HG03460 (cell line): ENCODE measurements at regions not wholly inside any gene's neighbourhood (a gene's known extent, or its start where the extent isn't known, plus 50 kb on each side); places are given as distances from the start of the nearest gene placed in this dataset.

Experiments used
- ATAC-seq: cut with Tn5 transposase; IDR thresholded peaks from one replicate; pipeline ENCODE4 v1.9.1; 2021; ENCODE audit not compliant: unreplicated experiment

DNA sequence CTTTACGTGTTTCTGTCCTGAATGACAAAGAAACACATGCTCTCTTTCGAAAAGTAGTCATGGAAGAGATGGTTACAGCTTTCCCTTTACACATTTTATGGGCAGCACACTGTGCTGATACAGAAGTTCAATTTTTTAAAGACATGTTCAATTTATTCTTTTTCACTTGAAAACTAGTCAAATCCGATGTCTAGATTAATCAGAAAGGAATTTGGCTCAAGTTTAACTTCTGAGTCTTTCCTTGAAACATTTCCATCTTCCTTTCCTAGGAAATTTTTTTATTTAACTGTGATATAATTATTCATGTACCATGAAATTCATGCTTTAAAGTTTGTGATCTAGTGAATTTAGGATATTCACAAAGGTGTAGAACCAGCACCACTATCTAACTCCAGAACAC, 360.1 kb downstream of the TNS3 start:
- no peak for ATAC-seq

DNA sequence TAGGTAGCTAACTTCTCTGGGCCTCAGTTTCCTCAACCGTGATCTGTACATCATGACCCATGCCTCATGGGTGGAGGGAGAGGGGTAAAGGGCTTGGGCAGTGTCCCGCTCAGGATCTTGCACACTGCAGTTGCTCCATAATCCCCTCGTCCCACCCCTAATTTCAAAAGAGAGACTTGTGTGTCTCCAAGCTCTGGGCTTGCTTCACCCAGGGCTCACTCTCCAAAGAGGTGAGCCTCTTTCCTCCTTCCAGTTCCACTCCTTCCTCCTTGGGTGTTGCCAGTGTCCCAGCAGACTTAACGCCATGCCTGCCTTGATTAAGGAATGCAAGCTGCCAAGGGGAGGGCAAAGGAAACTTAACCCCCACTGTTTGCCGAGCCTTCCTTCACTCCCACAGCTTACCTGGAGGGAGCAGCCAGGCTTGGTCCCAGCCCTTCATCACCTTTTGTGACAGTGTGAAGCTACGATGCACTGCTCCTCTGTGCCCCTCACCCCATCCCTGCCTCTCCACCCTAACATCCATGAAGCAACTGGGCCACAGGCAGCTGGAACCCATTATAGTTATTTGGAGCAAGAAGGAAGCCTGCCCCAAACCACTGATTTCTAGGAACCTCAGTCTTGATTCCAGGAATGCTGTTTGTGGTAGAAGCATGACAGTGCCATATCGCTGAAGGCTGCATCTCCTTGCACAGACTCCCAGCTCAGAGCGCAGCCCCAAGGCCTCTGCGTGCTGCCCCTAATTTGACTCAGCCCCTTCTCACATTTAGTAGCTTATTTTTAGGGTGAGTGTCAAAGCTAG, 363.3 kb downstream of the TNS3 start:
- ATAC-seq: no peak

DNA sequence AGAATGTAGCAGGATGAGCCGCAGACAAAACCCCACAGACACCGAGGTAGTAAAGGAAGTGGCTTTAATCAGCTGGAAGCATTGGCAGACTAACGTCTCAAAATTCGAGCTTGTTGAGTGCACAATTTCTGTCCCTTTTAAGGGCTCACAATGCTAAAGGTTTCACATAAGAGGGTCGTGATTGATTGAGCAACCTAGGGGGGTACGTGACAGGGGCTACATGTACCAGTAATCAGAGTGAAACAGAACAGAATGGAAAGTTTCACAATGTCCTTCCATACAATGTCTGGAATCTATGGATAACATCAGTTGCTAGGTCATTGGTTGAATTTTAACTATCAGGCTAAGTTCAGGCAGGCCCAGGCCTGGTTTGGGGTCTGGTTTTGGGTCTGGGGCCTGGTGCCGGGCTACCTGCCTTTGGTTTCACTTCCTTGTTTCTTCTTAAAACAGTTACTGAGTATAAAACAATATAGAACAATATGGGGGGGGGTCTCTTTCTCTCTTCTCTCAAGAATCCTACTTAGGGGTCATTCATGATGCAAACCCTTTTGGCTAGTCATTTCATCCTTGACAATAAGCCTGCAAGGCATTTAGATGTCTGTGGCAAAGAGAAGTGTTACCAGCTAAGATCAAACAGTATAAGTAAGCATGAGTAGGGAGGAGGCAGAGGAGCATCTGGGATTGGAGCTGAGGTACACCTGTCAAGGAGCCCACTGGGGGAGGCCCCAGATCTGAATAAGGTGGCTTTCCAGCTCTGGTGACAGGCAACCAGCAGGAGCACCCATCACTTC, 364.1 kb downstream of the TNS3 start:
- ATAC-seq: no peak

- no peak for ATAC-seq
These were observed 364.8 kb downstream of the TNS3 start for GRCh38 chr7:47217086-47217485.

DNA sequence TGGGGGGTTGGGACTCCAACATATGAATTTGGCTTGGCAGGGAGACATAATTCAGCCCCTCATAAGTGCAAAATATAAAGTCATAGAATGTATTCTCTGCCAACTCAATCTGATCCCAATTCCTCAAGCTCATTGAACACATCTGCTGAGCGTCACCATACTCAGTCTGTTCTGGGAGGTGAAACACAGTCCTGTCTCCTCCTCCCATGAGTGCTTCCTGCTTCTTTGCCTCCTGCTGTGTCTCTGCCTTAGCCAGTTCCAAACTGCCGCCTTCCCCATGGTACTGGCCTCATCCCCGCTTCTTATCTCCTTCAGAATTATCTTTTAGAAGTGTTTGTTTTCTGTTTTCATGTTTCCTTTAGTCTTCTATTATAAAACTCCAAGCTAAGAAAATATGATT, 365.5 kb downstream of the TNS3 start:
- no peak for ATAC-seq

DNA sequence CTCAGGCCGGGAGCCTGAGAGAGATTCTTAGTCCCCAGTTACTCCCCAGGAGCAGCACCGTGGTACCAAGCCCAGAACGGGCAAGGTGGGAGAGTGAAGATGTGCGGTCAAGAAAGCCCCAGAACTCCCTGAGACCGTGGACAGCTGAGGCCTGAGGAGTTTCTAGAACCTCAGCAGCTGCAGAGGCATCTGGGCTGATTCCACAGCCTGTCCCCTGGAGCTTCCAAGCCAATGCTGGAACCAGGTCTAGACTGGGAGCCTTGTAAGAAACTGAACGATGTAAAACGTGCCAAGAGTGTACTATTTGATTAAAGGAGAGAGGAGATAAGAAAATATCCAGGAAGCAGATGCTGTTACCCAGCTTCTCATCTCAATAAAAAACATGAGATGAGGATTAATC, 366.3 kb downstream of the TNS3 start:
- no peak for ATAC-seq

DNA sequence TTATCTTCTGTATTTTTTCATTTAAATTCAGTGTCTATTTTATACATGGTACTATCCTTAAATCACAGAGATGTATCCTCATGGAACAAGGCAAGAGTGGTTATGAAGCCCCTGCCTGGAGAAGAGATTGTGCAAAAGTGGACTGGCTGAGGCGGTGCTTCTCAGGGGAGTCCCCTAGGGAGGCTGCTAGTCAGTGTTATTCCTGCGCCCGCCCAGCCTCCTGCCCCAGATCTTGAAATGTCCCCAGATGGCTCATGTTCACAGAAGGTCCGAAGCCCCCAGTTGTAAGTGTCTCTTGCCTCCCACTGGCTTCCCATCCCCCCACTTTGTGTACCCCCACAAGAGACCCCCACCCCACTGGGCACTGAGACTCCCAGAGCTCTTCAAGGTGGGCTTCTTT, 366.9 kb downstream of the TNS3 start:
- no peak for ATAC-seq

DNA sequence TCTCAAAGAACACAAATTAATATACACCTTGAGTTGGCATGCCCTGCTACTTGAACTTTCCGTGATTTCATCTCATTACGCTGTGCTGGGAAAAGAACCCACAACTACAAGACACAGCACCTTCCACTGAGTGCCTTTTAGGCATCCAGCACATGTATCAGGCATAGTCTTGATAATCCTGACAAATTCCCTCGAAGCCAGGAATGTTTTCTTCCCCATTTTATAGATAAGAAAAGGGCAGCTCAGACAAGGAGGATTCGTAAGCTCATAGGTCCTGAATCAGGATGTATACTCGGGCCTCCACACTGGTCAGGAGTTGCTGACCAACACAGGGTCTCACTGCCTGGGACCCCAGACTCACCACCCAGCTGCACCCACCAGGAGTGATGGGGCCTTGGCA, 368.6 kb downstream of the TNS3 start:
- ATAC-seq: no peak

GRCh38 chr7:47211519-47211973, 370.4 kb downstream of the TNS3 start:
- ATAC-seq: no peak

DNA sequence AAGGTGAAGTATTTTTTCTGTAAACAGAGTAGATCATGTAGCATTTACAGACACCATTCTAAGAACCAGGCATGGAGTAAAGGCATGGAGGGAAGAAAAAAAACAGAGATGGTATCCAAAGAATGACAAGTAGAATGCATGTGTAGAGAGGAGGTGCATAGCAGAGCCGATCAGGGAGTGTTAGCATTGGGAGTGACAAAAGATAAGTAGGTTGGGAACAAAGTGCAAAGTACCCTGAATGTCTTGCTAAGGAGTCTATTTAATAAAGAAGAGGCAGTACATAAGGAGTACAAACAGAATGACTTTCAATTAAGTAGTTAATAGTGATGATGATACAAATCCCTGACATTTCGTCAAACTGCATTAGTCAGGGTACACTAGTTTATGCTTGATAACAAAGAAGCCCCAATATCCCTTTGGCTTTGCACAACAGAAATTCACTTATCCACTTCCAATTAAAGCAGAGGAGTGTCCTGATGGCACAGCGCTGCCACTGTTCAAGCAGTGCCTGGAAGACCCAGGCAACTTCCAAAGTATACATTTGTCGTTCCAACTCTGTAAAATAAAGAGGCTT, 371.5 kb downstream of the TNS3 start:
- ATAC-seq: no peak

- no peak for ATAC-seq
These were observed 374.0 kb downstream of the TNS3 start for GRCh38 chr7:47207956-47208355.

GRCh38 chr7:47204709-47205108, 377.2 kb downstream of the TNS3 start:
- ATAC-seq: no peak

DNA sequence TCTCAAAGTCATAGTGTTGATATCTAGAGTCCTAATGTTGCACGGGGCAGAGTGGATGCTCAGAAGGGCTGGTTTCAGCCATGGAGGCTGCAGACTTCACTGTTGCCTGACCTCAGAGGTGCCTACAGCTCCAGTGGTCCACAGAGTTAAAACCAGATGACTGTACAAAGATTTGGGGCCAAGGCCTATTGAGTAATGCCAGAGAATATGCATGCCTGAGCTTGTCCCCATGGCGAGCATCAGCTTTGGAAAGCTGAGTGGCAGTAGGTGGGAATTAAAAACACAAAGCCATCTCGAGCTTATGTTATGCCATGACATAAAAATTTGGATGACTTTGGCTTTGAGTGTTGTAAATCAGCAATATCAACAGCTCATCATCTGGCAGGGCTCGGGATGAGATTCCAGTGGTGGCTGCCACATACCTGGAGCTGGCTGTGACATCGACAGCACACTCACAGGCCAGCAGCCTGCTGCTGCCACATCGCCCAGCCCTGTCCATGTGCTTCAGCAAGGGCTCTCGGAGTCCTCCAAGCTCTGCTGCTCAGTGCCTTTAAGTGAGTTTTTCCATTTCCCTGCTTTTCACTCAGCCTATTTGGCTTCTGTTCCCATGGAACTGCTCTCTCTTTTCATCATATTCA, 379.6 kb downstream of the TNS3 start:
- no peak for ATAC-seq

- ATAC-seq: no peak
These were observed 383.8 kb downstream of the TNS3 start for GRCh38 chr7:47198159-47198558.

GRCh38 chr7:47197486-47197885, 384.4 kb downstream of the TNS3 start:
- no peak for ATAC-seq

DNA sequence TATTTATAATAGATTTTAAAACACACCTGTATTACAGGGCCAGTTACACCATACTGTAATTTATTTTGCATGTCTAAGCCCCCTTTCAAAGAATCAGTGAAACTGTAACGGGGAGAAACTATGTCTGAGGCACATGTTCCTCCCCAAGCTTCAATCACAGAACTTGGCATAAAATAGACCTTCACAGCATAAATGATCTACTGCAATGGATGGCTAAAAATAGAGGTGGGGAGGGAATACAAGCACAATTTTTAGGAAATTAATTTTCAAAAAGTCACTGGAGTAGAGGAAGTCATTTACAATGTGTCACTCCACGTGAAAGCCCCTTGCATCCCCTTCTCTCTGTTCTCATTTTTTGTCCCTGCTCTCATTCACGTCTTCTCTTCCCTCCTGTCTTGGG, 385.2 kb downstream of the TNS3 start:
- ATAC-seq: no peak

- no peak for ATAC-seq
These were observed 385.7 kb downstream of the TNS3 start for GRCh38 chr7:47196106-47196645.

- ATAC-seq: no peak
These were observed 386.3 kb downstream of the TNS3 start for GRCh38 chr7:47195641-47196040.

DNA sequence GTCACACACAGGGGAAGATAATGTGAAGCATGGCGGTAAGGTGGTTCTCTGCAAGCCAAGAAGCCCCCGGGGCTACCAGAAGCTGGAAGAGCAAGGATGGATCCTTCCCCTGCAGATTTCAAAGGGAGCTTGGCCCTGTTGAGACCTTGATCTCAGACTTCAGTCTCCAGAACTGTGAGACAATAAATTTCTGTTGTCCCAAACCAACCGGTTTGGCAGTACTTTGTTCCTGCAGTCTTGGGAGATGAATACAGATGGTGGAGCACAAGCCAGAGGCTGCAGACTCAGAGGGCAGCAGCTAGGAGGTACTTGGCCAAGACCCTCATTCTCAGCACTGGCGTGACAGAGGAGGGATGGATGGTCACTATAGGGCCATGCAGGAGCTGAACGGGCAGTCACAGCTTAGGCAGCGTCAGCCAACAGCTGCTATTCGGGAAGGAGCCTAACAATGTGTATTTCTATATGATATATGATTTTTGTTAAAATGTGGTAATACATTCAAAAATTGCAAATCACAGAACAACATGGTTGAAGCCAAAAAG, 387.3 kb downstream of the TNS3 start:
- no peak for ATAC-seq

DNA sequence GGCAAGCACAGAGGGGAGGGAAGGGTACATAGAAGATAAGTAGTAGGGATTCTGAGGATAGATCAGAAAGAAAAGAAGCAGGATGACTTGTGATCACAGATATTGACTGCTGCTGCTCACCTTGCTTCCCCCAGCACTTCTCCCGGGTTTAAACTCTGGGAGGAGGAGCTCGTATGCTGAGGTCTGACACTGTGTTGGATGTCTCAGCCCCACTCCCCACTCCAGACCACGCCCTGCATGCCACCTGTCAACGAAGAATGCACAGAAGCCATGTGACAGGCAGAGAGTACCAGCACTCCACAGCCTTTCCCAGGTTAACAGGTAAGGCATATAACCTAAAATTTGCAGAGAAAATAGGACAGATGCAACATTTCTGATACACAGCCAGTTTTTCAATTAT, 388.9 kb downstream of the TNS3 start:
- no peak for ATAC-seq

- ATAC-seq: no peak
These were observed 390.0 kb downstream of the TNS3 start for GRCh38 chr7:47191876-47192291.
